Fibroblast of pulmonary artery (primary cell): ENCODE measurements at regions not wholly inside any gene's neighbourhood (a gene's known extent, or its start where the extent isn't known, plus 50 kb on each side); places are given as distances from the start of the nearest gene placed in this dataset.
"Not testable (repeated sequence)": the region's sequence is repeated elsewhere in the genome, so short reads cannot be mapped to it uniquely, and the experiment has no call there.

Source experiments
- DNase-seq: peaks from one replicate; pipeline ENCODE4 v3.0.0-alpha.2; 2010; ENCODE audit warnings: low read depth
- H3K4me3 ChIP-seq: replicated peaks from 2 replicates; pipeline ENCODE4 v1.5.1; 2011; ENCODE audit warnings: low read depth, mild to moderate bottlenecking, control low read depth, low read length, moderate library complexity
- CTCF ChIP-seq: IDR thresholded peaks from 2 replicates; pipeline ENCODE4 v1.5.1; 2011; ENCODE audit warnings: mild to moderate bottlenecking, control low read depth, low read length, inconsistent platforms; ENCODE audit errors: missing control alignments

DNA sequence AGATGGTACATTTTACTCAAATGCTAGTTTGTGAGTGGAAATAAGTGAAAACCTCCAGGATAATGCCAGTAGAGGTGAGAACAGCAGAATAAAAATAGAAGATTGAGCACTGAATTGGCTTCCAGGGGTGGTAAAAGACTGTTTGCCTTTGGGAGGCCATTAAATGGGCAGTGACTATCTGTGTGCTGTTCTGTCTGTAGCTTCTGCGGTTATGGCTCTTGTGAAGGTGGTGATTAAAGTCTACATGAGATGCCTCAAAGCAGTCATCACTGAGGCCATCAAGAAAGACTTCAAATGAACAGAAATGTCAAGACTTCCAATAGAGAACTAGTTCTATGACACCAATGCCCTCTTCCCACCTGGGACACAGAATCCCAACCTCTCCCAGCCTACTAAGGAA, 108.8 kb downstream of the EFHB start:
- DNase-seq: no peak
- no peak overlapping the region for H3K4me3 ChIP-seq
- TF ChIP-seq CTCF: no peak

DNA sequence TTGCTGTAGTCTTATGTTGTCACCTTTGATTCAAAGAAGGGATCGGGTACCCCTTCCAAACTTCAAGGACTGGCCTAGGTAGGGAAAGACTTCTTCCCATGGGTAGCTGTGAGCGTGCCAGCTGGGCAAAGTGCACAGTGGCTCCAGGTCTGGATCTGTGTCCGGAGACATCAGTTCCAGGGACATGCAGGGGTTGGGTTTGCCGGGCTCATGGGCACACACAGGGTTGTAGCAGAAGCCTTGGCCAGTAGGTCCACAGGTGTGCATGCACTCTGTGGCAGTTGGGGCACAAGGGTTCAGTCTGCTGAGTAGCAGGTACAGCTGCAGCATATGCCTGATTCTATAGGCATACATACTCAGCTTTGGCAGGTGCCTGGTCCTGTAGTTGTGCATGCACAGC, 111.2 kb downstream of the EFHB start:
- no peak for TF ChIP-seq CTCF

DNA sequence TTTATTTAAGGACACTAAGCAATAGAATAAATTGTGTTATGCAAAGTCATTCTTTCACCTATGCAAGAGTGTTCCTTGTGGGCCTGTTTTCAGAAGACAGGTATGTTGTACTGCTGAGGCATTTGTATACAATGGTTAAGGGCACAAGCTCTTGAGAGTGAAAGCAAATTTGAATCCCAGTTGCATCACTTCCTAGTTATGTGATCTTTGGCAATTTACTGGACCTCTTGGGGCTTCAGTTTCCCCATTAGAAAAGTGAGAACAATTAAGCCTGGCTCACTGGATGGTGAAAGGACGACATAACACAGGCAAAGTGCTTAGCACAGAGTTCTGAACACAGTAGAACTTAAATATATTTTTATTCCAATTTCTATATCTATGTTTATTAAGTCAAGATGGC, 117.4 kb downstream of the EFHB start:
- H3K4me3 ChIP-seq: no peak overlapping the region
- no peak for TF ChIP-seq CTCF
- DNase-seq: no peak

More for the DNA sequence above, 111.2 kb downstream of the EFHB start:
- DNase-seq: no peak
- no peak overlapping the region for H3K4me3 ChIP-seq

DNA sequence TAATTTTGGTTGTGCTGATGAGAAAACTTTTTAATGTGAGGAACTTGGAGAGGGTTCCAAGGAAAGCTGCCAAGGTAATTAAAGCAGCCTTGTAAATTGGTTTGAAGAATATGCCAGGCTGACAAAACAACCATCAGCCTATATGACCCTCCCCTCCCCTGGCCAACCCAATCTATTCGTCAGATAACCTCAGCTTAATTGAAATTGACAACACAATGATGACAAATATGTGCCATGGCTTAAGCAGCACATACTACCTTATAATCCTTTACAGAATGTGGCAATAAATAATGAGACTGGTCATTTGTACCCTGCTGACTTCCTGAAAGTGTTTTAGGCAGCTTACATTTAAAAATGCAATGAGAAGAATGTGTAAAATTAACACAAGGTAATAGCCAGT, 118.2 kb downstream of the EFHB start:
- DNase-seq: no peak
- no peak for TF ChIP-seq CTCF
- H3K4me3 ChIP-seq: no peak overlapping the region

- not testable (repeated sequence) for H3K4me3 ChIP-seq, DNase-seq
Observed at GRCh38 chr3:19813743-19814142, 120.3 kb downstream of the EFHB start.

DNA sequence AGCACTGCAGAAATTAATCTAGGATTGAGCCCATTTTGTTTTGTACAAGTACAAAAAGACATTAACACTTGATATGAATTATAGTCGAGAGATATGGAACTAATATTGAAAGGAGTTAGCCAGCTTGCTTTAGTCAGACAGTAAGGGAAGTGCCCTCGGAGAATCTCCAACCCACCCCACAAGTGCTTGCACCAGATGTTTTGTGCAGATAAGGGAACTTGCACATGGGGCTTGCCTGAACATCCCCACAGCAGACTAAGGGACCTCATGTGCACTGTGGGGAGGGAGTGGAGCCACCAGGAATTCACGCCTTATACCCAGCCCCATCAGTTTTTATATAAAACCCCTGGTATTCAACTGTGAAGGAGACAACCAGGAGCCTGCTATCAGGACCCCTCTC, 122.3 kb downstream of the EFHB start:
- DNase-seq: no peak
- TF ChIP-seq CTCF: no peak
- H3K4me3 ChIP-seq: no peak overlapping the region

- DNase-seq: no peak
- H3K4me3 ChIP-seq: no peak overlapping the region
- TF ChIP-seq CTCF: no peak
Observed at GRCh38 chr3:19808834-19809233, 125.2 kb downstream of the EFHB start.

GRCh38 chr3:19799887-19800286, 134.1 kb downstream of the EFHB start:
- no peak for TF ChIP-seq CTCF
- no peak overlapping the region for H3K4me3 ChIP-seq
- no peak for DNase-seq
